ENCODE measurements at regions not wholly inside any gene's neighbourhood (a gene's known extent, or its start where the extent isn't known, plus 50 kb on each side); places are given as distances from the start of the nearest gene placed in this dataset.

GRCh38 chr5:52469420-52469819 is 318.3 kb upstream of the ITGA1 start:
- Histone ChIP-seq H3K27ac (ENCODE audit: low read length) (no peak overlapping the region), H3K4me3 (ENCODE audit: low read length) (no peak overlapping the region), H4K20me1 (ENCODE audit: insufficient read depth, low read length) (no peaks in the 10 kb centered on the region), H3K4me1 (ENCODE audit: low read length) (no peaks in the 10 kb centered on the region), H3F3A (ENCODE audit: insufficient read depth, low read length) (no peaks in the 10 kb centered on the region), H3K9me2 (replicated peaks; ENCODE audit: insufficient read depth, low read length) (no peaks in the 10 kb centered on the region), H3K9me3 (replicated peaks; ENCODE audit: insufficient read depth, low read length) (no peaks in the 10 kb centered on the region), H3K27me3 (replicated peaks; ENCODE audit: insufficient read depth, low read length) (no peaks in the 10 kb centered on the region), H3K79me2 (ENCODE audit: low read length) (no peaks in the 10 kb centered on the region), H3K4me2 (ENCODE audit: low read depth, low read length) (no peak overlapping the region), H3K9ac (ENCODE audit: low read length) (no peak overlapping the region), H3K36me3 (replicated peaks; ENCODE audit: insufficient read depth, low read length) (no peaks in the 10 kb centered on the region), H2AFZ (ENCODE audit: low read length) (no peak overlapping the region)
- no peak for TF ChIP-seq EZH2 (optimal IDR thresholded peaks at IDR 0.05; ENCODE audit: low read depth, low read length)
- no peak for TF ChIP-seq EZH2phosphoT487 (IDR thresholded peaks at IDR 0.05; ENCODE audit: low read length)
- no peak for TF ChIP-seq CTCF (IDR thresholded peaks at IDR 0.05; ENCODE audit: low read length)
- no peak for DNase-seq

- Histone ChIP-seq H3K9me2 (replicated peaks; ENCODE audit: insufficient read depth, low read length) (no peaks in the 10 kb centered on the region), H3K79me2 (ENCODE audit: low read length) (no peaks in the 10 kb centered on the region), H3K4me2 (ENCODE audit: low read depth, low read length) (no peak overlapping the region), H3K9me3 (replicated peaks; ENCODE audit: insufficient read depth, low read length) (no peaks in the 10 kb centered on the region), H3K4me3 (ENCODE audit: low read length) (no peak overlapping the region), H2AFZ (ENCODE audit: low read length) (no peak overlapping the region), H3K4me1 (ENCODE audit: low read length) (no peaks in the 10 kb centered on the region), H4K20me1 (ENCODE audit: insufficient read depth, low read length) (no peaks in the 10 kb centered on the region), H3K27me3 (replicated peaks; ENCODE audit: insufficient read depth, low read length) (no peaks in the 10 kb centered on the region), H3K36me3 (replicated peaks; ENCODE audit: insufficient read depth, low read length) (no peaks in the 10 kb centered on the region), H3K27ac (ENCODE audit: low read length) (no peak overlapping the region), H3K9ac (ENCODE audit: low read length) (no peak overlapping the region), H3F3A (ENCODE audit: insufficient read depth, low read length) (no peaks in the 10 kb centered on the region)
- DNase-seq: no peak
- TF ChIP-seq EZH2phosphoT487 (IDR thresholded peaks at IDR 0.05; ENCODE audit: low read length) (no peak), EZH2 (optimal IDR thresholded peaks at IDR 0.05; ENCODE audit: low read depth, low read length) (no peak), CTCF (IDR thresholded peaks at IDR 0.05; ENCODE audit: low read length) (no peak)
These were observed 317.9 kb upstream of the ITGA1 start for GRCh38 chr5:52469835-52470234.

GRCh38 chr5:52476346-52476745 is 311.4 kb upstream of the ITGA1 start:
- H3K36me3 ChIP-seq (replicated peaks; ENCODE audit: insufficient read depth, low read length): no peaks in the 10 kb centered on the region
- no peaks in the 10 kb centered on the region for H3F3A ChIP-seq (ENCODE audit: insufficient read depth, low read length)
- no peaks in the 10 kb centered on the region for H3K79me2 ChIP-seq (ENCODE audit: low read length)
- no peak overlapping the region for H2AFZ ChIP-seq (ENCODE audit: low read length)
- H3K9me3 ChIP-seq (replicated peaks; ENCODE audit: insufficient read depth, low read length): no peaks in the 10 kb centered on the region
- TF ChIP-seq EZH2phosphoT487 (IDR thresholded peaks at IDR 0.05; ENCODE audit: low read length) (no peak), EZH2 (optimal IDR thresholded peaks at IDR 0.05; ENCODE audit: low read depth, low read length) (no peak), CTCF (IDR thresholded peaks at IDR 0.05; ENCODE audit: low read length) (no peak)
- no peak overlapping the region for H3K4me2 ChIP-seq (ENCODE audit: low read depth, low read length)
- no peaks in the 10 kb centered on the region for H3K9me2 ChIP-seq (replicated peaks; ENCODE audit: insufficient read depth, low read length)
- no peak overlapping the region for H3K9ac ChIP-seq (ENCODE audit: low read length)
- H3K4me1 ChIP-seq (ENCODE audit: low read length): no peaks in the 10 kb centered on the region
- H3K4me3 ChIP-seq (ENCODE audit: low read length): no peak overlapping the region
- H3K27me3 ChIP-seq (replicated peaks; ENCODE audit: insufficient read depth, low read length): no peaks in the 10 kb centered on the region
- DNase-seq: no peak
- H4K20me1 ChIP-seq (ENCODE audit: insufficient read depth, low read length): no peaks in the 10 kb centered on the region
- no peak overlapping the region for H3K27ac ChIP-seq (ENCODE audit: low read length)
